Choroid plexus epithelial cell (primary cell): ENCODE measurements at regions not wholly inside any gene's neighbourhood (a gene's known extent, or its start where the extent isn't known, plus 50 kb on each side); places are given as distances from the start of the nearest gene placed in this dataset.
A peak's percentile ranks its signal among the peaks of the same experiment; 100 is the strongest.

ENCODE experiments used
- DNase-seq: peaks from one replicate; pipeline ENCODE4 v3.0.0-alpha.2; 2010; ENCODE audit warnings: low read depth
- H3K4me3 ChIP-seq: 2 replicates; pipeline ENCODE4 v1.5.1; 2011; ENCODE audit warnings: low read depth, mild to moderate bottlenecking, control low read depth, low read length, moderate library complexity
- TF ChIP-seq, protein P1 (sequence below): conservative IDR thresholded peaks from 2 replicates; pipeline ENCODE4 v1.5.1; 2011; ENCODE audit warnings: low read depth, mild to moderate bottlenecking, control low read depth, inconsistent platforms, low read length, moderate library complexity

GRCh38 chr11:116424615-116425261, 348.0 kb downstream of the BUD13 start:
- TF ChIP-seq, protein P1, sequence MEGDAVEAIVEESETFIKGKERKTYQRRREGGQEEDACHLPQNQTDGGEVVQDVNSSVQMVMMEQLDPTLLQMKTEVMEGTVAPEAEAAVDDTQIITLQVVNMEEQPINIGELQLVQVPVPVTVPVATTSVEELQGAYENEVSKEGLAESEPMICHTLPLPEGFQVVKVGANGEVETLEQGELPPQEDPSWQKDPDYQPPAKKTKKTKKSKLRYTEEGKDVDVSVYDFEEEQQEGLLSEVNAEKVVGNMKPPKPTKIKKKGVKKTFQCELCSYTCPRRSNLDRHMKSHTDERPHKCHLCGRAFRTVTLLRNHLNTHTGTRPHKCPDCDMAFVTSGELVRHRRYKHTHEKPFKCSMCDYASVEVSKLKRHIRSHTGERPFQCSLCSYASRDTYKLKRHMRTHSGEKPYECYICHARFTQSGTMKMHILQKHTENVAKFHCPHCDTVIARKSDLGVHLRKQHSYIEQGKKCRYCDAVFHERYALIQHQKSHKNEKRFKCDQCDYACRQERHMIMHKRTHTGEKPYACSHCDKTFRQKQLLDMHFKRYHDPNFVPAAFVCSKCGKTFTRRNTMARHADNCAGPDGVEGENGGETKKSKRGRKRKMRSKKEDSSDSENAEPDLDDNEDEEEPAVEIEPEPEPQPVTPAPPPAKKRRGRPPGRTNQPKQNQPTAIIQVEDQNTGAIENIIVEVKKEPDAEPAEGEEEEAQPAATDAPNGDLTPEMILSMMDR, result no peak
- H3K4me3 ChIP-seq, result no peak overlapping the region
- no peak for DNase-seq

GRCh38 chr11:116422956-116423600, 349.7 kb downstream of the BUD13 start:
- H3K4me3 ChIP-seq, result no peak overlapping the region
- no peak for DNase-seq
- TF ChIP-seq, protein P1, result no peak

DNA sequence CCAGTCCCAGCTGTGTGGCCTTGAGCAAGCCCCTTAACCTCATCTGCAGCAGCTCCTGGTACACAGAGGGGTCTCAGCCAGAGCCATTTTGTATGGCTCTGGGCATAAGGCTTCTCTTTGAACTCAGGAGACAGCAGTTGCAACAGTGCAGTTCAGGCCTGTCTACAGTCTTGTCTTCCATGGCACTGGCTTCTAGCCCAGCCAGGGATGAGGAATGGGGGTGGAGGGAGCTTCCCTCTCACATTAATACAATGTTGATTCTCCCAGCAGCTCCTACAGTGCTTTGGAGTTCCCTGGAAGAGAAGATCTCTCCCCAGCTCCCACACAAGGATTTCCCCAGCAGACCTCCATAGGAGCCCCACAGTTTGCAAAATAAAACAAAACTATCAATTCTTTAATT, 350.2 kb downstream of the BUD13 start:
- TF ChIP-seq, protein P1, result no peak
- DNase-seq, result no peak
- H3K4me3 ChIP-seq, result no peak overlapping the region

GRCh38 chr11:116421529-116422185, 351.1 kb downstream of the BUD13 start:
- DNase-seq, result no peak

DNA sequence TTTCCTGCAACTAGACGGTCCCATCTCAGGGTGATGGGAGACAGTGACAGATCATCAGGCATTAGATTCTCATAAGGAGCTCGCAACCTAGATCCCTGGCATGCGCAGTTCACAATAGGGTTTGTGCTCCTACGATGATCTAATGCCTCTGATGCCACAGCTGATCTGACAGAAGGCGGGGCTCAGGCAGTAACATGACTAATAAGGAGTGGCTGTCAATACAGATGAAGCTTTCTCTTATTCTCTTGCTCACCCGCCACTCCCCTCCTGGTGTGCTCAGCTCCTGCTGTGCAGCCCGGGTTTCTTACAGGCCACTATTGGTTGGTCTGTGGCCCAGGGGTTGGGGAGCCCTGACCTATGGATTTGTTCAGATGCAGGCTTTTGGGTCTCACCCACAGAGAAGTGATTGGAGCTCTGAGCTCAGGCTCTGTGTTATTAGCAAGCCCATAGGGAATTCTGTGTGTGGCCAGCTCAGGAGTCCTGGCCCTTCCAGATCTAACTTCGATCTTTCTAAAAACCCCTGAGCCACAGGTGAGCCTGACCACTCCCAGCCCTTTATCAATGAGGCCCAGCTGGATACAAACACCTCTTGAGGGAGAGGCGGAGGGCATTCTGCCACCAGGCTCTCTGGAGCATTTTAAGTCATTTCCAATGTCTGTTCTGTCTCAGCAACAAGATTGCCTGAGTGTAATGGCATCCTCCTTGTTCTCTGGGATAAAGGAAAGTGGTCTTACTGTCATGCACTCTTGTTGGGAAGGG, 351.8 kb downstream of the BUD13 start:
- H3K4me3 ChIP-seq, result no peak overlapping the region
- peak; percentile 6 for DNase-seq
- TF ChIP-seq, protein P1, result no peak

More at GRCh38 chr11:116421529-116422185, 351.1 kb downstream of the BUD13 start:
- TF ChIP-seq, protein P1, result no peak
- H3K4me3 ChIP-seq, result no peak overlapping the region

GRCh38 chr11:116420030-116420429, 352.8 kb downstream of the BUD13 start:
- TF ChIP-seq, protein P1, result no peak
- no peak for DNase-seq

More at GRCh38 chr11:116420030-116420429, 352.8 kb downstream of the BUD13 start:
- no peak overlapping the region for H3K4me3 ChIP-seq
